Ascending aorta (tissue), 2 donors: ENCODE measurements at regions not wholly inside any gene's neighbourhood (a gene's known extent, or its start where the extent isn't known, plus 50 kb on each side); places are given as distances from the start of the nearest gene placed in this dataset.
"Not testable (repeated sequence)": the region's sequence is repeated elsewhere in the genome, so short reads cannot be mapped to it uniquely, and the experiment has no call there.

Source experiments
- DNase-seq, 2 donors: peaks; one replicate each; pipeline ENCODE4 v3.0.0-alpha.2; 2019; ENCODE audit warnings: low spot score in 2 of 2
- H3K27ac ChIP-seq, 2 donors: fragments of 200-600 bp; sonication (generic); one replicate each; pipeline ENCODE4 v1.5.1; 2016 to 2017; ENCODE audit warnings: mild to moderate bottlenecking in 1 of 2
- H3K27me3 ChIP-seq: fragments of 200-600 bp; sonication (generic); one replicate; pipeline ENCODE4 v1.5.1; 2017
- H3K36me3 ChIP-seq, 2 donors: fragments of 200-600 bp; sonication (generic); one replicate each; pipeline ENCODE4 v1.5.1; 2016
- H3K4me1 ChIP-seq, 2 donors: fragments of 200-600 bp; sonication (generic); one replicate each; pipeline ENCODE4 v1.5.1; 2016 to 2017; ENCODE audit warnings: mild to moderate bottlenecking in 1 of 2
- H3K4me3 ChIP-seq, 2 donors: fragments of 200-600 bp; sonication (generic); one replicate each; pipeline ENCODE4 v1.5.1; 2016 to 2017; ENCODE audit warnings: mild to moderate bottlenecking in 1 of 2
- H3K9me3 ChIP-seq, 2 donors: fragments of 200-600 bp; sonication (generic); one replicate each; pipeline ENCODE4 v1.5.1; 2016
- intact Hi-C: fragments of 100-400 bp; cut with DNase I; formaldehyde crosslinking; loops from one replicate; pipeline ENCODE4 v1.15.1; 2023
- TF ChIP-seq, protein P1 (sequence below), 3 experiments: fragments of 200-600 bp in 2 of 3; fragments of 450-650 bp in 1 of 3; sonication (generic) in 2 of 3; IDR thresholded peaks; one replicate each; pipeline ENCODE4 v1.5.1; 2016 to 2019; ENCODE audit warnings: antibody characterized with exemption in 3 of 3, mild to moderate bottlenecking in 1 of 3, moderate library complexity in 1 of 3

DNA sequence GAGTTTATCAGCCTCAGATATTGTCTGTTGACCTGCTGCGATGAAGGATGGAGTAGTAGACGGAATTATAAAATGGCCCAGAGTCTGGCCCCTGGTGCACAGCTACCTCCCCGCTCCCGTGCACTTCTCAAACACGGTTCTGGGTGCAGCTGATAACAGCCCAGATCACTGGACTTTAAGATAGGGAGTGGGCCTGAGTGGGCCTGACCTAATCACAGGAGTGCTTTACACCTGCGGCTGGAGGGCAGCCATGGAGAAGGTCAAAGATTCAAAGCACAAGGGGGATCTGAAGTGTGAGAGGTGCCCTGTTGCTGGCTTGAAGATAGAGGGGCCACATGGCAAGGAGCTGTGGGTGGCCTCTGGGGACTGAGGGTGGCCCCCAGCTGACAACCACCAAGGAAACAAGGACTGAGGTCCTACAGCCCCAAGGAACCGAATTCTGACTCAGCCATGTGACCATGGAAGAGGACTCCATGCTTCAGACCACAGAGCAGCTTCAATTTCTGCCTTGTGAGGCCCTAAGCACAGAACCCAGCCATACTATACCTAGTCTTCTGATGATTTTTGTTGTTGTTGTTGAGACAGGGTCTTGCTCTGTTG, 113.4 kb downstream of the ZNF664 start:
- Histone ChIP-seq H3K4me1 (no peaks in the 10 kb centered on the region), H3K4me3 (no peak overlapping the region), H3K27me3 (no peaks in the 10 kb centered on the region), H3K36me3 (no peaks in the 10 kb centered on the region), H3K27ac (no peak overlapping the region), H3K9me3 (no peaks in the 10 kb centered on the region)
- intact Hi-C loops, result no loop called here
- no peak for DNase-seq
- TF ChIP-seq, protein P1, sequence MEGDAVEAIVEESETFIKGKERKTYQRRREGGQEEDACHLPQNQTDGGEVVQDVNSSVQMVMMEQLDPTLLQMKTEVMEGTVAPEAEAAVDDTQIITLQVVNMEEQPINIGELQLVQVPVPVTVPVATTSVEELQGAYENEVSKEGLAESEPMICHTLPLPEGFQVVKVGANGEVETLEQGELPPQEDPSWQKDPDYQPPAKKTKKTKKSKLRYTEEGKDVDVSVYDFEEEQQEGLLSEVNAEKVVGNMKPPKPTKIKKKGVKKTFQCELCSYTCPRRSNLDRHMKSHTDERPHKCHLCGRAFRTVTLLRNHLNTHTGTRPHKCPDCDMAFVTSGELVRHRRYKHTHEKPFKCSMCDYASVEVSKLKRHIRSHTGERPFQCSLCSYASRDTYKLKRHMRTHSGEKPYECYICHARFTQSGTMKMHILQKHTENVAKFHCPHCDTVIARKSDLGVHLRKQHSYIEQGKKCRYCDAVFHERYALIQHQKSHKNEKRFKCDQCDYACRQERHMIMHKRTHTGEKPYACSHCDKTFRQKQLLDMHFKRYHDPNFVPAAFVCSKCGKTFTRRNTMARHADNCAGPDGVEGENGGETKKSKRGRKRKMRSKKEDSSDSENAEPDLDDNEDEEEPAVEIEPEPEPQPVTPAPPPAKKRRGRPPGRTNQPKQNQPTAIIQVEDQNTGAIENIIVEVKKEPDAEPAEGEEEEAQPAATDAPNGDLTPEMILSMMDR (IDR thresholded peaks at IDR 0.05), result no peak

DNA sequence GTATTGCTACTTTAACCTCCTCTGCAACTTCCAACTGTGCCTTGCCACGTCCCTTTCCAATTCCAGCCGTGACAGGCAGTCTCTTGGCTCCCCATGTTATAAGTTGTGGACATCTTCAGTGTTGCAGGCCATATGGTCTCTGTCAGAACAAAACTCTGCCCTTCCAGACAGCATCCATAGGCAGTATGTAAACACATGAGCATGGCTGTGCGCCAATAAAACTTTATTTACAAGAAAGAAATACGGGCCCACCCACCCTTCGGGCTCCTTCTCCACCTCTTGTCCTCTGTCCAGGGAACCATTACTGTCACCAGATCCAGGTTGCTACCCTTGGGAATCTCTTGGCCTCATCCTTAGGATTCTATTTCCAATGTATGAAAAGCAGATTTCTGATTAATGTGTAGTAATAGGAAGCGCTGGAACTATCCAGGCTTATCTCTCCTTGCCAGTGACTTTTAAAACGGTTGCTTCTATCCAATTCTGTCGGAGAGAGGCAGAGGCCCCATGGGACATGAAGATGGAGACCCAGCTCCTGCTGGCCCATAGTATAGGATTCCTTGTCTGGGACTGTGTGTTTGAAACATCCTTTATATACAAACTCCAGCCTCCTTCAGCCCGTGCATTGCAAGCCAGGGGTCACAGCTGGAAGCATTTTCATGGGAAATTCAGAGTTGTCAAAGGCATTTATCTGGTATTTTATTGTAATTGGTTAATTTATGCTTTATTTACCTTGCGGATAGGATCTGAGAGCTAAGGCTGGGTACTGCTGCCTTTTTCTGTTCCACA, 114.4 kb downstream of the ZNF664 start:
- intact Hi-C loops, result no loop called here
- Histone ChIP-seq H3K4me3 (no peak overlapping the region), H3K36me3 (no peaks in the 10 kb centered on the region), H3K9me3 (no peaks in the 10 kb centered on the region), H3K4me1 (no peaks in the 10 kb centered on the region), H3K27me3 (no peaks in the 10 kb centered on the region), H3K27ac (no peak overlapping the region)
- TF ChIP-seq, protein P1 (IDR thresholded peaks at IDR 0.05), result no peak
- DNase-seq, result no peak

DNA sequence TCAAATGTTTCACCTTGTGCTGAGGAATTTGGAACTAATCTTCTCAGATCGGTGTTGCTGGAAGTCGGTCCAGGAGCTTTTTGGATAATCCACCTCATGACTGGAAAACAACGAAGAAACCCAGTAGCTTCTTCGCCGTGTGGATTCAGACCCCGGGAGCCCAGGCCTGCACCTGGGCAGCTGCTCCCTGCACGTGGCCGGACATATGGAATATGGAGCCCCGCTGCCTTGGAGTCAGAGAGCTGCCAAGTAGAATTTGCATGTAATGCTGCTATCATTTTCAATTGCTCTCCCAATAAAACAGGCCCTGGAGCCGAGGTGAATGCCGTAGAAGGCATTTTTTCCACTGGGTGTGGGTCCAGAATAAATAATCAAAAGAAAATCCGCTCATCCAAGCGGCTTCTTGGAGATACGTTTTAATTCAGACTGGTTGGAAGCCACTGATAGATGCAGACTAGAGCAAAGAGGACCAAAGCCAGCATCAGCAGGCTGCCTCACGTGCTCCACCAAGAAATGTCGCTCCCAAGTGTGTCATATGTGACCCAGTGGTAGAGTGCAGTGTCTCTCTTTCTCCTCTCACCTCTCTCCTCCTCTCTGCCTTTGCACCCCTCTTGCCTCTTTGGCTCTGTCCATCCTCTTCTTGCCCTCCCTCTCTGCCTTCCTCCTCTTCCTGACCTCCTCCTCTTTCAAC, 115.3 kb downstream of the ZNF664 start:
- Histone ChIP-seq H3K36me3 (no peaks in the 10 kb centered on the region), H3K9me3 (no peaks in the 10 kb centered on the region), H3K27me3 (no peaks in the 10 kb centered on the region), H3K4me1 (no peaks in the 10 kb centered on the region), H3K27ac (no peak overlapping the region), H3K4me3 (no peak overlapping the region)
- intact Hi-C loops, result no loop called here
- TF ChIP-seq, protein P1 (IDR thresholded peaks at IDR 0.05), result no peak
- no peak for DNase-seq

DNA sequence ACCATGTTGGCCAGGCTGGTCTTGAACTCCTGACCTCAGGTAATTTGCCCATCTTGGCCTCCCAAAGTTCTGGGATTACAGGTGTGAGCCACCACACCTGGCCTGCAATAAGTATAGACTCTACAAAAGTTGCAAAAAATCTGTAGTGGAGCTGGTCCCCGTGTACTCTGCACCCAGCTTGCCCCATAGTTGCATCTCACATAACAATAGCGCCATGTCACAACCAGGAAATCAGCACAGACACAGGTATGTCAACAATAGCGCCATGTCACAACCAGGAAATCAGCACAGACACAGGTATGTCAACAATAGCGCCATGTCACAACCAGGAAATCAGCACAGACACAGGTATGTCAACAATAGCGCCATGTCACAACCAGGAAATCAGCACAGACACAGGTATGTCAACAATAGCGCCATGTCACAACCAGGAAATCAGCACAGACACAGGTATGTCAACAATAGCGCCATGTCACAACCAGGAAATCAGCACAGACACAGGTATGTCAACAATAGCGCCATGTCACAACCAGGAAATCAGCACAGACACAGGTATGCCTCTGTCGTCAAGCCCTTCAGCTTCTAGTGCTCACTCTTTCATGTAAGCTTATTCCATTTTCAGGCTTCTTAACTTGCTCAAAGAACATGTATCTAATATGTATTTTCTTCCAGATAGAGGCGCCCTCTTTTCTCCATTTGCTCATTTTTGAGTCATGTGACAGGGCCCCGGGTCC, 116.3 kb downstream of the ZNF664 start:
- H3K27ac ChIP-seq, DNase-seq, H3K36me3 ChIP-seq, H3K27me3 ChIP-seq, intact Hi-C loops, H3K9me3 ChIP-seq, H3K4me1 ChIP-seq, H3K4me3 ChIP-seq: not testable (repeated sequence)

DNA sequence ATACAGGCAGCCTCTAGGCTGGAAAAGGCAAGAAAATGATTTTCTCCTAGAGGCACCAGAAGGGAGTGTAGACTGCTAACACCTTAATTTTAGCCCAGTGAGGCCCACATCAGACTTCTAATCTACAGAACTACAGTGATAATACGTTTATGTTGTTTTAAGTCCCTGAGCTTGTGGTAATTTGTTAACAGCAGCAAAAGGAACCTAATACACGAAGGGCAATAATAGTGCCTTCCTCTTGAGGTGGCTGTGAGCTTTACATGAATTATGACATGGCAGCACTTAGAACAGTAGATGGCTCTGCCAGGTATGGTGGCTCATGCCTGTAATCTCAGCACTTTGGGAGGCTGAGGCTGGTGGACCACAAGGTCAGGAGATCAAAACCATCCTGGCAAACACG, 118.8 kb downstream of the ZNF664 start:
- TF ChIP-seq, protein P1 (IDR thresholded peaks at IDR 0.05), result no peak
- Histone ChIP-seq H3K36me3 (no peaks in the 10 kb centered on the region), H3K27me3 (no peaks in the 10 kb centered on the region), H3K27ac (no peak overlapping the region), H3K4me3 (no peak overlapping the region), H3K9me3 (no peaks in the 10 kb centered on the region), H3K4me1 (no peaks in the 10 kb centered on the region)
- intact Hi-C loops, result no loop called here
- no peak for DNase-seq

DNA sequence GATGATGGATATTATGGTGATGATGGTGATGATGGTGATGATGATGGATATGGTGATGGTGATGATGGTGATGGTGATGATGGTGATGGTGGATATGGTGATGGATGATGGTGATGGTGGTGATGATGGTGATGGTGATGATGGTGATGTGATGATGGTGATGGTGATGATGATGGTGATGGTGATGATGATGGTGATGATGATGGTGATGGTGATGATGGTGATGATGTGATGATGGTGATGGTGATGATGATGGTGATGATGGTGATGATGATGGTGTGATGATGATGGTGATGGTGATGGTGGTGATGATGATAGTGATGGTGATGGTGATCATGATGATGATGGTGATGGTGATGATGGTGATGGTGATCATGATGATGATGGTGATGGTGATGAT, 119.5 kb downstream of the ZNF664 start:
- not testable (repeated sequence) for H3K27me3 ChIP-seq, H3K27ac ChIP-seq

More for the DNA sequence above, 119.5 kb downstream of the ZNF664 start:
- H3K4me1 ChIP-seq, H3K36me3 ChIP-seq, H3K4me3 ChIP-seq, DNase-seq, H3K9me3 ChIP-seq, intact Hi-C loops: not testable (repeated sequence)
